Iris pigment epithelial cell (primary cell): ENCODE measurements at regions not wholly inside any gene's neighbourhood (a gene's known extent, or its start where the extent isn't known, plus 50 kb on each side); places are given as distances from the start of the nearest gene placed in this dataset.
"Not testable (repeated sequence)": the region's sequence is repeated elsewhere in the genome, so short reads cannot be mapped to it uniquely, and the experiment has no call there.

Experiments used
- DNase-seq: peaks from one replicate; pipeline ENCODE4 v3.0.0-alpha.2; 2011; ENCODE audit warnings: low read depth

GRCh38 chr12:62009445-62009844, 250.8 kb upstream of the USP15 start:
- no peak for DNase-seq

DNA sequence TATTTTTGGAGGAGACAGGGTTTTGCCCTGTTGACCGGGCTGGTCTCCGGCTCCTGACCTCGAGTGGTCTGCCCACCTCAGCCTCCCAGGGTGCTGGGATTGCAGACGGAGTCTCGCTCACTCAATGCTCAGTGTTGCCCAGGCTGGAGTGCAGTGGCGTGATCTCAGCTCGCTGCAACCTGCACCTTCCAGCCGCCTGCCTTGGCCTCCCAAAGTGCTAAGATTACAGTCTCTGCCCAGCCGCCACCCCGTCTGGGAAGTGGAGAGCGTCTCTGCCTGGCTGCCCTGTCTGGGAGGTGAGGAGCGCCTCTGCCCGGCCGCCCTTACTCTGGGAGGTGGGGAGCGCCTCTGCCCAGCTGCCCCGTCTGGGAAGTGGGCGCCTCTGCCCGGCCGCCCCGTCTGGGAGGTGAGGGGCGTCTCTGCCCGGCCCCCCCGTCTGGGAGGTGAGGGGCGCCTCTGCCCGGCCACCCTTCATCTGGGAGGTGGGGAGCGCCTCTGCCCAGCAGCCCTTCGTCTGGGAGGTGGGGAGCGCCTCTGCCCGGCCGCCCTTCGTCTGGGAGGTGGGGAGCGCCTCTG, 249.8 kb upstream of the USP15 start:
- DNase-seq, result not testable (repeated sequence)

GRCh38 chr12:62010973-62011372, 249.2 kb upstream of the USP15 start:
- not testable (repeated sequence) for DNase-seq

- no peak for DNase-seq
Observed at GRCh38 chr12:62014330-62014729, 245.9 kb upstream of the USP15 start.

- DNase-seq, result no peak
Observed at GRCh38 chr12:62016021-62016420, 244.2 kb upstream of the USP15 start.

DNA sequence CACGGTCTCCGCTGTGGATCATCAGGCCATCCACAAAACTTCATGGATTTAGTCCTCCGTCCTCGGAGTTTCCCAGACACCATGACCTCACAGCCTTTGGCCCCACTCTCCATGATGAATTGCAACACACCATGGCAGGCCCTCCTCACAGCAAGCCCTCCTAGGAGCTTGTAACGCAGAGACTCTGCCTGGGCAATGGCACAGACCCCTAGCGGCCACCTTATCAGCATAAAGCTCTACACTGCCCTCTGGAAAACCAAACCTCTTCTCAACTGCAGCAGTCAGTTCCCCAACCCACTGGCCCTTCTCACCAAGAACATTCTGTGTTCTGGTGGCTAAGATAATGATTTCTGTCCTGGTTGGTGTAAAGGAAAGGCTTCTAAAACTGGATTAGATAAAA, 238.4 kb upstream of the USP15 start:
- DNase-seq, result no peak

DNA sequence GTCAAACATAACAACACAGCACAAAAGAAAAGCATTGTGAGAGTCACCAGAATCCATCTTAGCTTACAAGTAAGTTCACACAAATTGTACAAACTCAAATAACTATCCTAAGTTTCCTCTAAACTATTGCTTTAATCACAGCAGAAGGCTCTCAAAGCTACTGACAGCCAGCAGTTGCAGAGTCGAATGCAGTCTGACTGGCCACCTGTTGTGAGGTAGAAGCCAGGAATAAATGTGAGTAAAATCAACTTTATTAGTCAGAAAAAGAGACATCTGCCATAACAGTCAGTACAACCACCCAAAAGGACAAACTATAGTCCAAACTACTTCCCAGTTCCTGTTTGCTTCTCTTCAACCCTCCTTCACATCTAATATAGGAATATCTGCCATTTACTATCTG, 231.7 kb upstream of the USP15 start:
- no peak for DNase-seq

DNA sequence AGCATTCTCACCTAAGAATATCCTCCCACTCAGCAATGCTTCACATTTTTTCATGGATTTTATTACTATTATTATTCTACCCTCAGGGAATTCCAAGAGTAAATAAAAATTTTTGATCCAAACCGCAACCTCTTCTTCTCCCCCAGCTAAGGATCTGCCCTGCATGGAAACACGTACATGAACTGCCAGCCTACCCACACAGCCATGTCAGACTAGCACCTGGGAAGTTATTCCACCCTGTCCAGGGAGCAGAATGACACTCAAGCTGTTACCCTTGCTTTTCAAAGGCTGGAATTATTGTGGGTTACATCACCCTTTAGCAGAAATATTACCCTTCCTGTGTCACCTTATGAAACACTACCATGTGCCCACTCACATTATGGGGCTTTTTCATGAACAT, 227.3 kb upstream of the USP15 start:
- no peak for DNase-seq

DNA sequence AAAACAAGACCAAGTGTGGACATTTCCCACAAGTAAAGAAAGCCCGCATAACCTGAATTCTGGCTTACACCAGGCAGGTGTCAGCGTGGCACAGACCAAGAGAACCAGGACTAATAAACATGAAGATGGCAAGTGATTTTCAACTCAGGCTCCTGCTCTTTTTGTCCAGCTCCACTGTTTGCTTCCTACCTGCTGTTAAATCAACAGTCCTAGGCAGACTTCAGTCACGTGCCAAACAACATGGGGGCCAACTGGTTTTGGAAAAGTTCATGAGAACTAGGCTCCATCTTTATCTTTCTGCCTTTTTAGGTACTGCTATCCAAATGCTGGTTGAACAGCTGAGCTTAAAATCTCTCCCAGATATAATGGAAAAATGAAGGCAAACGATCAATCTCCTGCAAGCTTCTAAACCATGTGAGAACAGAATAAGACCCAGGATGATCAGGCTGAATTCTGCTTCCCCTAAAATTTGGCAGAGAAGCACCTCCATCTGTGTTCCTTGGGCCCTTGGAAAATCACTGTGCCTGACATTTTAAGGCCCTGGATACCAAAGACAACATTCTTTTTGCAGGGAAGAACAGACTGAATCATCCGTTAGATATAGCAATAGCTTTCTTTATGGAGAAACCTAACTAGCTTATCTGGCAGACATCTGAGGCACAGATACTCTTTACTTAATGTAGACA, 215.6 kb upstream of the USP15 start:
- no peak for DNase-seq

DNA sequence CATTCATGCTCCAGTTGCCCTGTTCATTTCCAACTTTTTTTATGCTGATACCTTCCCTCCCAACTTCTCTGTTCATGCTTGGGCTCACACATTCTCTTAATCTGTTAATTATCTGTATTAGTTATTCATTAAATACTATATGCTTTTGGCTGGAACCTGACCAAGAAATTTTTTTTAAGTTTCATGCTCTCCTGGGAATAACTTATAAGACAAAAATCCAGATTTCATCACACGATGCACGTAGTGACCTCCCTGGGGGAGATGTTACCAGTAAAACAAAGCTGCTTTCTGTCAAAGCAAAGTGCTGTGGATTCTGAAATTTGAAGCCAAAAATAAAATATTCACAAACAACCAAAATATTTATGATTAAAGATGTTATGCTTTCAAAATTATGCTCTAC, 215.0 kb upstream of the USP15 start:
- DNase-seq, result no peak

DNA sequence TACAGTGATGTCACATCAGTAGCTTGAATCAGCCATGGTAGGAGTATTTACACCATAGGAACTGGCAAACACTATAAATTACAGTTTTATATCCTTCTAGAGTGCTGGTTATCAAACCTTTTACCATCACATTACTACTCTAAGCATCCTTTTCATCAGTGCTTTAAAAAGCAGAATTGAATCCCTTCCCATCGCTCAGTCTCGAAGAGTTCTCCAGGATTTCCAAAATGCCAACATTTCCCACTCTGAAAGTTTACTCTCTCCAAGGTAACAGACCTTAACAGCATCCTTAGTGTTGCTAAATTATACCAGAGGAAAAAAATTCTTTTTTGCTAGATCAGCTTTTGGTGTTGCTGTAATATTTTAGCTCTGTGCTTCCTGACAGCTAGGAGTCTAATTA, 209.4 kb upstream of the USP15 start:
- no peak for DNase-seq

DNA sequence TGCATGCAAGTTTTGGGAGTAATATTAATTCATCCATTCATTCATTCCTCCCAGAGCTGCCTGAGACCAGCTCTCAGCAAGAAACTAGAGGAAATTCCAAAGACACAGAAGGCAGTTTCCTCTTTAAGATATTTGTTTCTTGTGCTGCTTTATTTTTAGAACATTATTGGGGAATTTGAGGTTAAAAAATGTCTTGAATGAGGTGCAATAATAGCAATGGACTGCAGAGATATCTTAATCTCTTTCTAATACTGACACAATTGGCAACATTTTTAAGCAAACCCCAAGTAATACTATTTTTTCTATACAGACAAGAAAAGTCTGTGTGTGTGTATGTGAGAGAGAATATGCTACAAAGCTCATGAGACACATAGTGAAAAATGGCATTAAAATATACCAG, 190.2 kb upstream of the USP15 start:
- DNase-seq, result no peak

DNA sequence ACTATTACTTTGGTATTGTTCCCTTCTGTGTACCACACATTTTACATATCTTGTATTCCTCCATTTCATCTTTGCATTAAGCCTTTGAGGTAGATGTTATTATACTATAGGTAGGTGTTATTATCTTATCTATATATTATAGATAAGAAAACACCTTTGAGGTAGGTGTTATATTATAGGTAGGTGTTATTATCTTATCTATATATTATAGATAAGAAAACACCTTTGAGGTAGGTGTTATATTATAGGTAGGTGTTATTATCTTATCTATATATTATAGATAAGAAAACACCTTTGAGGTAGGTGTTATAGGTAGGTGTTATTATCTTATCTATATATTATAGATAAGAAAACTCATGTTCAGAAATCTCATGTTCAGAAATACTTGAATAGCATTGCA, 187.0 kb upstream of the USP15 start:
- not testable (repeated sequence) for DNase-seq

DNA sequence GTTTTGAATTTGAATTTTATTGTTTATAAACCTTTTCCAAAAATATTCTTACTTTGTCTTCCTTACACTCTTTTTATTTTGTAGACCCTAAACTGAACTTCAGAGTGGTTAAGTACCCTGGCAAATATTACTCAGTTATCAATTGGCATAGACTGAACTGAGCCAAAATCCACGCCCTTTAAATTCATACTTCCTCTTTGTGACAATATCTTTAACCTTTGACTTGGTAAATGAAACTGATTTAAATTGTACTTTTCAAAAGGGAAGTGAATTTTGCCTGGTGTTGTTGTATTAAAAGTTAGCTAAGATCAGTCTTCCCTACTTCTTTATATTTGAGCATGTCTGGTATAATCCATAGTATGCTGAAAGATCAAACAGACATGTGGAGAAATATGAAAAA, 184.3 kb upstream of the USP15 start:
- DNase-seq, result no peak

DNA sequence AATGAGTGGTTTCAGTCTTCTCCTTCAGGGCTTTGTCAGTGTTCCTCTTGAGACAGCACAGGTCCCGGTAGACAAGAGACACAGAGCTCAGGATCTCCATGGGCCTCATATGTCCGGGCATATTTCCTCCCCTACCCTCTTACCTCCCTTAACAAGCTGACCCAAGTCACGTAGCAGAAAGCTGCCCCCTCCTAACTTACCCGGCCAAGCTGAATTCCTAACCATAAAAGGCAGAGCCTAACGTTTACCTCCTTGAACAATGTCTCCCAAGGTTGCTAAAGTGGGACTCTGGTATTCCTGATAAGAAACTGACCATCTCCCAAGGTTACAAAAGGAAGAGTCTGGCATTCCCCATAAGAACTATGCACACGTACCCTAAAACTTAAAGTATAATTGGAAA, 182.2 kb upstream of the USP15 start:
- no peak for DNase-seq

GRCh38 chr12:62082448-62082847, 177.8 kb upstream of the USP15 start:
- no peak for DNase-seq

GRCh38 chr12:62098132-62098531, 162.1 kb upstream of the USP15 start:
- DNase-seq, result no peak

DNA sequence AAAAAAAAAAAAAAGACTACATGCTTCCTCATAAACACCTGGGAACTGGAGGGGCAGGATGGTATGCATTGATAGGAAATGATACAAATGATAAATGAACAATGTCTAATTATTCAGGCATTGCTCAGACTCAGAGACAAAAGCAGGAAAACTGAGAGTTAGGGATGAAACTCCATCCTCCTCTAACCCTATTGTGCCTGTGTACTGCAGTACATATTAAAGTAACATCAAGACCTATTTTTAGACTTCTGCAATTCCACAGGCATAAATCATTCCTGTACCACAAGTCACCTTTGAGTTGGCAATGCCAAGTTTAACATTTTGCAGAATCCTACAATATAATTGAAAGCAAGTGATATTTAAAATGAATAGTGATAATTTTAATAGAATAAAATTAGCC, 156.5 kb upstream of the USP15 start:
- DNase-seq, result no peak

DNA sequence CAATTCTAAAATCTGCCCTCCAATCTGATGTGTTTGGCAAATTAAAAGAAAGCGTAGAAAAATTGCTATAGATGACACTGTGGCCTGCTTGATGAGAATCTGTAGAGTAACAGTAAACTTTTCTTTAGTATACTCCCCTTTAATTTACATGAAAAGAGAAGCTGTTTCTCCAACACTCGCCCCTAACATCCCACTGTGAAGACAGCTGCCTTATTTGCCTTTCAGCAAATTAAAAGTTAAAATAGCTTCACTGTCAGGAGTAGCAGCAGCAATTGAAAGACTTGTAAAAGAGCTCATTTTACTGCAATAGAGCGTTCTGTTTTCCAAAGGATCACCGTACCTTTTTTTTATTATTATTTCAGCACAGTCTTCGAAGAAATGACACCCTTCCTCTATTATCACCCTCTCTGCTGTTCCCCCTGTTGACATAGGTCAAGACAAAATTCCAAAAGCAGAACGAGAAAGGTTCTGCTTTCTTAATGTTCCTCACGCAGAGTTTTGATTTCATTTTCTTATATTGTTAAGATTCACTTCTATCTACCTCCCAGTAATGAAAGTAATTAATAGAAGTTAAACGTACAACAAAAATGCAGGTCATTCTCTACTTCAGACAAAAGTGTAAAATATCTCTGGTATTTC, 153.5 kb upstream of the USP15 start:
- DNase-seq, result no peak

DNA sequence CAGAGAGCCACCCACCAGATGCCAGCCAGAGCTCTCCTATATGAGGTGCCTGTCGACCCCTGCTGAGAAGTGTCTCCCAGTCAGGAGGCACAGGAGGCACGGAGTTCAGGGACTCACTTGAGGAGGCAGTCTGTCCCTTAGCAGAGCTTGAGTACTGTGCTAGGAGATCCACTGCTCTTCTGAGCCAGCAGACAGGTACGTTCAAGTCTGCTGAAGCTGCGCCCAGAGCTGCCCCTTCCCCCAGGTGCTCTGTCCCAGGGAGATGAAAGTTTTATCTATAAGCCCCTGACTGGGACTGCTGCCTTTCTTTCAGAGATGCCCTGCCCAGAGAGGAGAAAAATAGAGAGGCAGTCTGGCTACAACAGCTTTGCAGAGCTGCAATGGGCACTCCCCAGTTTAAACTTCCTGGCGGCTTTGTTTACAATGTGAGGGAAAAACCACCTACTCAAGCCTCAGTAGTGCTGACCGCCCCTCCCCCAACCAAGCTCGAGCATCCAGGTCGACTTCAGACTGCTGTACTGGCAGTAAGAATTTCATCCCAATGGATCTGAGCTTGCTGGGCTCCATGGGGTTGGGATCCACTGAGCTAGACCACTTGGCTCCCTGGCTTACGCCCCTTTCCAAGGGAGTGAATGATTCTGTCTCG, 146.7 kb upstream of the USP15 start:
- DNase-seq, result no peak

- DNase-seq, result no peak
Observed at GRCh38 chr12:62116986-62117385, 143.2 kb upstream of the USP15 start.

DNA sequence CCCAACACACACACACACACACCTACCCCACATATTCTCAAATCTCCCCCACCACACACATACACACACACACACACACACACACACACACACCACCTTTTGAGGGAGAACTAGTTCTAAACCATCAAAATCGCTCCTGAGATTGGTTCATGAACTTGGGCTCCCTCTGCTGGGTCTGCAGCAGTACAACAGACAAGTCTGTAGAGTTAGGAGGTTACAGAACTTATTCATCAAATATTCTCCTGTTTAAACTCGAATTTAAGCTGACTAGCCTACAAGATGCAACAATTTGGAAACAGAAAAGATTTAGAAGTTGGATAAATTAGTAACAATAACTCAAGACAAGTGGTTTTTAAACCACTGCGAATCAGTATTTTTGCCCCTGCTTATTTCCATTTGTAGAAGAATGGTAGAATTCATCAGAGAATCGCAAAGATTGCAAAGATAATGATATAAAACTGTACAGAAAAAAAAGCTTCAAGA, 136.4 kb upstream of the USP15 start:
- DNase-seq, result peak; percentile 62

DNA sequence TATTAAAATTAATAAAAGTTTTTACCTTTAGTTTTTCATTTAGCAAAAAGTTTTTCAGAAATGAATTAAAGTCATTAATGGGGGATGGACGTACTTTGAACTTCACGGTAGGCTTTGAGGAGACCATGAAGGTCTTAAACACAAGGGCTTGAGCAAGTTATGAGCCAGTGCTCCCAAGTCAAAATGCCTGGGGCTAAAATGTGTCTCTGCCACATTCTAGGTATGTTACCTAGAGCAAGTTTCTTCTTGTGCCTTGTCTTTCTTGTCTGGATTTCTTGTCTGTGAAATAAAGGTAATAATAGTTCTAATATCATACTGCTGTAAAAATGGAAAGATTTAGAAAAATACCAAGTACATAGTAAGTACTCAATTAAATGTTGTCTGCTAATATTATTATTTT, 132.7 kb upstream of the USP15 start:
- no peak for DNase-seq
